HepG2 (cell line): ENCODE measurements at regions not wholly inside any gene's neighbourhood (a gene's known extent, or its start where the extent isn't known, plus 50 kb on each side); places are given as distances from the start of the nearest gene placed in this dataset.

Experiments
- CBX2 ChIP-seq, 2 experiments: fragments of 200-600 bp in 1 of 2; sonication (generic); formaldehyde crosslinking in 1 of 2; IDR thresholded peaks; 2 replicates each; pipeline versions ENCODE4 v1.7.0 to v1.8.1; 2018 to 2022; ENCODE audit warnings: low read depth in 2 of 2, low read length in 1 of 2, mild to moderate bottlenecking in 1 of 2, missing genetic modification reagents in 1 of 2
- CREB1 ChIP-seq, 2 experiments: fragments of 450-650 bp in 1 of 2; IDR thresholded peaks; 2 replicates each; pipeline ENCODE4 v1.6.1; 2016 to 2017; ENCODE audit warnings: control low read depth in 1 of 2, mild to moderate bottlenecking in 1 of 2, missing compliant biosample characterization in 1 of 2, missing genetic modification characterization in 1 of 2
- MAFG ChIP-seq: sonication (generic); formaldehyde crosslinking; IDR thresholded peaks from 2 replicates; pipeline ENCODE4 v1.5.1; 2020; ENCODE audit warnings: mild to moderate bottlenecking, missing genetic modification reagents
- NAIF1 ChIP-seq: sonication (generic); formaldehyde crosslinking; IDR thresholded peaks from 2 replicates; pipeline ENCODE4 v1.5.0; 2020; ENCODE audit warnings: mild to moderate bottlenecking, missing genetic modification reagents, borderline replicate concordance
- NR2F2 ChIP-seq: IDR thresholded peaks from 2 replicates; pipeline ENCODE4 v1.6.1; 2012; ENCODE audit warnings: low read depth, inconsistent platforms, borderline replicate concordance
- SP140L ChIP-seq: sonication (generic); formaldehyde crosslinking; IDR thresholded peaks from 2 replicates; pipeline ENCODE4 v1.4.0; 2020; ENCODE audit warnings: missing genetic modification reagents, borderline replicate concordance
- TCF7L2 ChIP-seq: IDR thresholded peaks from 2 replicates; pipeline ENCODE4 v1.6.1; 2011; ENCODE audit warnings: mild to moderate bottlenecking, low read depth, low read length, moderate library complexity
- ZNF24 ChIP-seq: fragments of 450-650 bp; IDR thresholded peaks from 2 replicates; pipeline ENCODE4 v1.6.1; 2017; ENCODE audit warnings: antibody characterized with exemption, mild to moderate bottlenecking
- ZNF264 ChIP-seq: sonication (generic); formaldehyde crosslinking; IDR thresholded peaks from 2 replicates; pipeline ENCODE4 v1.4.0; 2020; ENCODE audit warnings: missing genetic modification reagents
- ZNF619 ChIP-seq: sonication (generic); formaldehyde crosslinking; IDR thresholded peaks from 2 replicates; pipeline ENCODE4 v1.4.0; 2020; ENCODE audit warnings: mild to moderate bottlenecking, missing genetic modification reagents
- ZNF737 ChIP-seq: sonication (generic); formaldehyde crosslinking; IDR thresholded peaks from 2 replicates; pipeline ENCODE4 v1.5.0; 2020; ENCODE audit warnings: missing genetic modification reagents, mild to moderate bottlenecking, borderline replicate concordance
- TF ChIP-seq, protein P1 (sequence below): sonication (generic); formaldehyde crosslinking; IDR thresholded peaks from 2 replicates; pipeline ENCODE4 v1.4.0; 2020; ENCODE audit warnings: missing genetic modification reagents
- TF ChIP-seq, protein P2 (sequence below): sonication (generic); formaldehyde crosslinking; IDR thresholded peaks from 2 replicates; pipeline ENCODE4 v1.4.0; 2020; ENCODE audit warnings: missing genetic modification reagents, borderline replicate concordance
- TF ChIP-seq, protein P3 (sequence below): sonication (generic); formaldehyde crosslinking; IDR thresholded peaks from 2 replicates; pipeline ENCODE4 v1.4.0; 2020; ENCODE audit warnings: missing genetic modification reagents
- TF ChIP-seq, protein P4 (sequence below): sonication (generic); formaldehyde crosslinking; IDR thresholded peaks from 2 replicates; pipeline ENCODE4 v1.4.0; 2020; ENCODE audit warnings: missing genetic modification reagents
- TF ChIP-seq, protein P5 (sequence below): sonication (generic); formaldehyde crosslinking; IDR thresholded peaks from 2 replicates; pipeline ENCODE4 v1.5.0; 2020; ENCODE audit warnings: mild to moderate bottlenecking, low read depth, missing genetic modification reagents, borderline replicate concordance
- TF ChIP-seq, protein P6 (sequence below): IDR thresholded peaks from 2 replicates; pipeline ENCODE4 v1.6.1; 2016; ENCODE audit warnings: missing compliant biosample characterization, missing genetic modification reagents, borderline replicate concordance
- TF ChIP-seq, protein P7 (sequence below): sonication (generic); formaldehyde crosslinking; IDR thresholded peaks from 2 replicates; pipeline ENCODE4 v1.8.1; 2023; ENCODE audit warnings: mild to moderate bottlenecking, inconsistent platforms, moderate library complexity, missing genetic modification reagents, borderline replicate concordance

DNA sequence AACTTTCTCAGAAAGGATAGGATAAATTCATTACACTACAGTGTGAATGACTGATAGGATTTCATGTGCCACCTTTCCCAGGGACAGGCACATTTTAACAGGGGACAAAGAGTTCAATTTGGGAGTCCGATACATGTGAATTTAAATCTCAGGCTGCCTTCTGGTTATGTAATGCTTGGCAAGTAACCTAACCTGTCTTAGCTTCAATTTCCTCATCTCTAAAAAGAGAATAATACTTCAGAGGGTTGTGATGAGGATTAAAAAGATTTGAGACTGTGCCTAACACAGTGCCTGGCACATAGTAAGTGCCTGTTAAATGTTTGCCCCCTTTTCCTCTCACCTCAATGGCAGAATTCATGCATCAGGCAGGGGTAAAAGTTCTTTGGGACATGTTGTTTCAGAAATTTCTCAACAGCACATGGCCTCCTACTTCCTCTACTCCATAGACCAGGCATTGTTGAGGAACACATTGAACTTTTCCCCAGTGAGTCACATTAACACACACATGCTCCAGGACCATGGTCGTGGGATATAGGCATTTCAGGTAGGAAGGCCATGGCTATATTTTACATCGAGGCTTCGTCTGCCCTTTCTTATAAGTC is 94.6 kb upstream of the EGFLAM start (continued):
- TF ChIP-seq, protein P1, sequence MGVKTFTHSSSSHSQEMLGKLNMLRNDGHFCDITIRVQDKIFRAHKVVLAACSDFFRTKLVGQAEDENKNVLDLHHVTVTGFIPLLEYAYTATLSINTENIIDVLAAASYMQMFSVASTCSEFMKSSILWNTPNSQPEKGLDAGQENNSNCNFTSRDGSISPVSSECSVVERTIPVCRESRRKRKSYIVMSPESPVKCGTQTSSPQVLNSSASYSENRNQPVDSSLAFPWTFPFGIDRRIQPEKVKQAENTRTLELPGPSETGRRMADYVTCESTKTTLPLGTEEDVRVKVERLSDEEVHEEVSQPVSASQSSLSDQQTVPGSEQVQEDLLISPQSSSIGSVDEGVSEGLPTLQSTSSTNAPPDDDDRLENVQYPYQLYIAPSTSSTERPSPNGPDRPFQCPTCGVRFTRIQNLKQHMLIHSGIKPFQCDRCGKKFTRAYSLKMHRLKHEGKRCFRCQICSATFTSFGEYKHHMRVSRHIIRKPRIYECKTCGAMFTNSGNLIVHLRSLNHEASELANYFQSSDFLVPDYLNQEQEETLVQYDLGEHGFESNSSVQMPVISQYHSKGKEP (CRISPR knock-in tag), result no peak
- TF ChIP-seq, protein P2, sequence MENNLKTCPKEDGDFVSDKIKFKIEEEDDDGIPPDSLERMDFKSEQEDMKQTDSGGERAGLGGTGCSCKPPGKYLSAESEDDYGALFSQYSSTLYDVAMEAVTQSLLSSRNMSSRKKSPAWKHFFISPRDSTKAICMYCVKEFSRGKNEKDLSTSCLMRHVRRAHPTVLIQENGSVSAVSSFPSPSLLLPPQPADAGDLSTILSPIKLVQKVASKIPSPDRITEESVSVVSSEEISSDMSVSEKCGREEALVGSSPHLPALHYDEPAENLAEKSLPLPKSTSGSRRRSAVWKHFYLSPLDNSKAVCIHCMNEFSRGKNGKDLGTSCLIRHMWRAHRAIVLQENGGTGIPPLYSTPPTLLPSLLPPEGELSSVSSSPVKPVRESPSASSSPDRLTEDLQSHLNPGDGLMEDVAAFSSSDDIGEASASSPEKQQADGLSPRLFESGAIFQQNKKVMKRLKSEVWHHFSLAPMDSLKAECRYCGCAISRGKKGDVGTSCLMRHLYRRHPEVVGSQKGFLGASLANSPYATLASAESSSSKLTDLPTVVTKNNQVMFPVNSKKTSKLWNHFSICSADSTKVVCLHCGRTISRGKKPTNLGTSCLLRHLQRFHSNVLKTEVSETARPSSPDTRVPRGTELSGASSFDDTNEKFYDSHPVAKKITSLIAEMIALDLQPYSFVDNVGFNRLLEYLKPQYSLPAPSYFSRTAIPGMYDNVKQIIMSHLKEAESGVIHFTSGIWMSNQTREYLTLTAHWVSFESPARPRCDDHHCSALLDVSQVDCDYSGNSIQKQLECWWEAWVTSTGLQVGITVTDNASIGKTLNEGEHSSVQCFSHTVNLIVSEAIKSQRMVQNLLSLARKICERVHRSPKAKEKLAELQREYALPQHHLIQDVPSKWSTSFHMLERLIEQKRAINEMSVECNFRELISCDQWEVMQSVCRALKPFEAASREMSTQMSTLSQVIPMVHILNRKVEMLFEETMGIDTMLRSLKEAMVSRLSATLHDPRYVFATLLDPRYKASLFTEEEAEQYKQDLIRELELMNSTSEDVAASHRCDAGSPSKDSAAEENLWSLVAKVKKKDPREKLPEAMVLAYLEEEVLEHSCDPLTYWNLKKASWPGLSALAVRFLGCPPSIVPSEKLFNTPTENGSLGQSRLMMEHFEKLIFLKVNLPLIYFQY (CRISPR knock-in tag), result no peak
- no peak for TF ChIP-seq MAFG (CRISPR knock-in tag)
- TF ChIP-seq ZNF24, result no peak; the same call in 1 of the 2 replicates
- TF ChIP-seq, protein P3, sequence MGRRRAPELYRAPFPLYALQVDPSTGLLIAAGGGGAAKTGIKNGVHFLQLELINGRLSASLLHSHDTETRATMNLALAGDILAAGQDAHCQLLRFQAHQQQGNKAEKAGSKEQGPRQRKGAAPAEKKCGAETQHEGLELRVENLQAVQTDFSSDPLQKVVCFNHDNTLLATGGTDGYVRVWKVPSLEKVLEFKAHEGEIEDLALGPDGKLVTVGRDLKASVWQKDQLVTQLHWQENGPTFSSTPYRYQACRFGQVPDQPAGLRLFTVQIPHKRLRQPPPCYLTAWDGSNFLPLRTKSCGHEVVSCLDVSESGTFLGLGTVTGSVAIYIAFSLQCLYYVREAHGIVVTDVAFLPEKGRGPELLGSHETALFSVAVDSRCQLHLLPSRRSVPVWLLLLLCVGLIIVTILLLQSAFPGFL (CRISPR knock-in tag), result no peak
- TF ChIP-seq SP140L (CRISPR knock-in tag), result no peak
- TF ChIP-seq CBX2 (IDR thresholded peaks at IDR 0.05; ENCODE audit: low read depth, low read length), result no peak
- no peak for TF ChIP-seq CBX2 (CRISPR knock-in tag; IDR thresholded peaks at IDR 0.05; ENCODE audit: low read depth)
- TF ChIP-seq, protein P4, sequence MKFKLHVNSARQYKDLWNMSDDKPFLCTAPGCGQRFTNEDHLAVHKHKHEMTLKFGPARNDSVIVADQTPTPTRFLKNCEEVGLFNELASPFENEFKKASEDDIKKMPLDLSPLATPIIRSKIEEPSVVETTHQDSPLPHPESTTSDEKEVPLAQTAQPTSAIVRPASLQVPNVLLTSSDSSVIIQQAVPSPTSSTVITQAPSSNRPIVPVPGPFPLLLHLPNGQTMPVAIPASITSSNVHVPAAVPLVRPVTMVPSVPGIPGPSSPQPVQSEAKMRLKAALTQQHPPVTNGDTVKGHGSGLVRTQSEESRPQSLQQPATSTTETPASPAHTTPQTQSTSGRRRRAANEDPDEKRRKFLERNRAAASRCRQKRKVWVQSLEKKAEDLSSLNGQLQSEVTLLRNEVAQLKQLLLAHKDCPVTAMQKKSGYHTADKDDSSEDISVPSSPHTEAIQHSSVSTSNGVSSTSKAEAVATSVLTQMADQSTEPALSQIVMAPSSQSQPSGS (CRISPR knock-in tag), result peak; percentile 52; the same call in 1 of the 2 replicates
- TF ChIP-seq, protein P5, sequence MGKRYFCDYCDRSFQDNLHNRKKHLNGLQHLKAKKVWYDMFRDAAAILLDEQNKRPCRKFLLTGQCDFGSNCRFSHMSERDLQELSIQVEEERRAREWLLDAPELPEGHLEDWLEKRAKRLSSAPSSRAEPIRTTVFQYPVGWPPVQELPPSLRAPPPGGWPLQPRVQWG (CRISPR knock-in tag), result no peak
- TF ChIP-seq NAIF1, result no peak
- TF ChIP-seq ZNF264 (CRISPR knock-in tag), result no peak; the same call in 1 of the 2 replicates
- TF ChIP-seq, protein P6, sequence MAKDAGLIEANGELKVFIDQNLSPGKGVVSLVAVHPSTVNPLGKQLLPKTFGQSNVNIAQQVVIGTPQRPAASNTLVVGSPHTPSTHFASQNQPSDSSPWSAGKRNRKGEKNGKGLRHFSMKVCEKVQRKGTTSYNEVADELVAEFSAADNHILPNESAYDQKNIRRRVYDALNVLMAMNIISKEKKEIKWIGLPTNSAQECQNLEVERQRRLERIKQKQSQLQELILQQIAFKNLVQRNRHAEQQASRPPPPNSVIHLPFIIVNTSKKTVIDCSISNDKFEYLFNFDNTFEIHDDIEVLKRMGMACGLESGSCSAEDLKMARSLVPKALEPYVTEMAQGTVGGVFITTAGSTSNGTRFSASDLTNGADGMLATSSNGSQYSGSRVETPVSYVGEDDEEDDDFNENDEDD (CRISPR knock-in tag), result peak; percentile 86; the same call in 1 of the 2 replicates
- no peak for TF ChIP-seq ZNF737 (CRISPR knock-in tag)
- TF ChIP-seq, protein P7, sequence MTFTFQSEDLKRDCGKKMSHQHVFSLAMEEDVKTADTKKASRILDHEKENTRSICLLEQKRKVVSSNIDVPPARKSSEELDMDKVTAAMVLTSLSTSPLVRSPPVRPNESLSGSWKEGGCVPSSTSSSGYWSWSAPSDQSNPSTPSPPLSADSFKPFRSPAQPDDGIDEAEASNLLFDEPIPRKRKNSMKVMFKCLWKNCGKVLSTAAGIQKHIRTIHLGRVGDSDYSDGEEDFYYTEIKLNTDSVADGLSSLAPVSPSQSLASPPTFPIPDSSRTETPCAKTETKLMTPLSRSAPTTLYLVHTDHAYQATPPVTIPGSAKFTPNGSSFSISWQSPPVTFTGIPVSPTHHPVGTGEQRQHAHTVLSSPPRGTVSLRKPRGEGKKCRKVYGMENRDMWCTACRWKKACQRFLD (CRISPR knock-in tag), result no peak
- no peak for TF ChIP-seq NR2F2
- TF ChIP-seq TCF7L2, result no peak
- no peak for TF ChIP-seq CREB1 (IDR thresholded peaks at IDR 0.05)
- TF ChIP-seq CREB1 (CRISPR knock-in tag; IDR thresholded peaks at IDR 0.05), result peak; percentile 74
- no peak for TF ChIP-seq ZNF619
